ENCODE measurements at regions not wholly inside any gene's neighbourhood (a gene's known extent, or its start where the extent isn't known, plus 50 kb on each side); places are given as distances from the start of the nearest gene placed in this dataset.

DNA sequence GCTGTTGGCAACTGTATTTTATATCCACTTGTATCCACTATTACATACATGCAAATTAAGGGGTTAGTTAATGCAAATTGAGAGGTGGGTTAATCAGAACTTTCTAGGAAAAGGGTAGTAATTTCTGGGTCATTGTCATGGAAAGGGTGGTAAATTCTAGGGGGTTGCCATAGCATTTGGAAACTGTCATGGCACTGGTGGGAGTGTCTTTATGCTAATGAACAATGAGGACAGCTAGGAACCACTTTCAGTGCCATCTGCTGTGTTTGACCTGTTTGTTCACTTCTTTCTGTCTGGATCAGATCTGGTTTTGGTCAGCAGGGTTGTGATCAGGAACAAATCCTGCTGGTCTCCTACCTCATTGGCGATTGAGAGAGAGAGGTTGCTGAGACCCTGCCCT is 283.3 kb upstream of the PRKCQ start:
- TF ChIP-seq, protein P1, sequence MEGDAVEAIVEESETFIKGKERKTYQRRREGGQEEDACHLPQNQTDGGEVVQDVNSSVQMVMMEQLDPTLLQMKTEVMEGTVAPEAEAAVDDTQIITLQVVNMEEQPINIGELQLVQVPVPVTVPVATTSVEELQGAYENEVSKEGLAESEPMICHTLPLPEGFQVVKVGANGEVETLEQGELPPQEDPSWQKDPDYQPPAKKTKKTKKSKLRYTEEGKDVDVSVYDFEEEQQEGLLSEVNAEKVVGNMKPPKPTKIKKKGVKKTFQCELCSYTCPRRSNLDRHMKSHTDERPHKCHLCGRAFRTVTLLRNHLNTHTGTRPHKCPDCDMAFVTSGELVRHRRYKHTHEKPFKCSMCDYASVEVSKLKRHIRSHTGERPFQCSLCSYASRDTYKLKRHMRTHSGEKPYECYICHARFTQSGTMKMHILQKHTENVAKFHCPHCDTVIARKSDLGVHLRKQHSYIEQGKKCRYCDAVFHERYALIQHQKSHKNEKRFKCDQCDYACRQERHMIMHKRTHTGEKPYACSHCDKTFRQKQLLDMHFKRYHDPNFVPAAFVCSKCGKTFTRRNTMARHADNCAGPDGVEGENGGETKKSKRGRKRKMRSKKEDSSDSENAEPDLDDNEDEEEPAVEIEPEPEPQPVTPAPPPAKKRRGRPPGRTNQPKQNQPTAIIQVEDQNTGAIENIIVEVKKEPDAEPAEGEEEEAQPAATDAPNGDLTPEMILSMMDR (IDR thresholded peaks at IDR 0.05; ENCODE audit: poor library complexity), result no peak
- TF ChIP-seq EZH2 (IDR thresholded peaks at IDR 0.05; ENCODE audit: borderline replicate concordance) (no peak), EZH2phosphoT487 (IDR thresholded peaks at IDR 0.05; ENCODE audit: low read depth, severe bottlenecking, unreplicated experiment) (no peak)
